GM21576 (cell line): ENCODE measurements at regions not wholly inside any gene's neighbourhood (a gene's known extent, or its start where the extent isn't known, plus 50 kb on each side); places are given as distances from the start of the nearest gene placed in this dataset.

ENCODE experiments used
- ATAC-seq: cut with Tn5 transposase; IDR thresholded peaks from one replicate; pipeline ENCODE4 v1.9.1; 2021; ENCODE audit warnings: mild to moderate bottlenecking, moderate library complexity; ENCODE audit not compliant: unreplicated experiment

GRCh38 chr4:156596706-156597329 lies 374.8 kb downstream of the PDGFC start:
- no peak for ATAC-seq

GRCh38 chr4:156596026-156596425 lies 375.6 kb downstream of the PDGFC start:
- no peak for ATAC-seq

- no peak for ATAC-seq
Observed at GRCh38 chr4:156595041-156595440, 376.6 kb downstream of the PDGFC start.

- no peak for ATAC-seq
Observed at GRCh38 chr4:156594624-156595023, 377.0 kb downstream of the PDGFC start.

- no peak for ATAC-seq
Observed at GRCh38 chr4:156593464-156593863, 378.1 kb downstream of the PDGFC start.

- ATAC-seq = no peak
Observed at GRCh38 chr4:156591679-156592078, 379.9 kb downstream of the PDGFC start.

GRCh38 chr4:156584100-156584499 lies 387.5 kb downstream of the PDGFC start:
- no peak for ATAC-seq

- ATAC-seq = no peak
Observed at GRCh38 chr4:156583265-156583664, 388.3 kb downstream of the PDGFC start.

- ATAC-seq = no peak
Observed at GRCh38 chr4:156581282-156582063, 390.1 kb downstream of the PDGFC start.

GRCh38 chr4:156578713-156579112 lies 392.9 kb downstream of the PDGFC start:
- no peak for ATAC-seq

- no peak for ATAC-seq
Observed at GRCh38 chr4:156578005-156578404, 393.6 kb downstream of the PDGFC start.

- ATAC-seq = no peak
Observed at GRCh38 chr4:156576946-156577345, 394.7 kb downstream of the PDGFC start.

- no peak for ATAC-seq
Observed at GRCh38 chr4:156575430-156576073, 396.0 kb downstream of the PDGFC start.

- ATAC-seq = no peak
Observed at GRCh38 chr4:156571146-156571545, 400.5 kb downstream of the PDGFC start.

- ATAC-seq = no peak
Observed at GRCh38 chr4:156569535-156569934, 402.1 kb downstream of the PDGFC start.

GRCh38 chr4:156568484-156568883 lies 403.1 kb downstream of the PDGFC start:
- no peak for ATAC-seq

GRCh38 chr4:156568041-156568440 lies 403.6 kb downstream of the PDGFC start:
- no peak for ATAC-seq

- ATAC-seq = no peak
Observed at GRCh38 chr4:156560701-156561100, 410.9 kb downstream of the PDGFC start.

- ATAC-seq = no peak
Observed at GRCh38 chr4:156559346-156559745, 412.3 kb downstream of the PDGFC start.

- ATAC-seq = no peak
Observed at GRCh38 chr4:156558373-156559025, 413.1 kb downstream of the PDGFC start.

- ATAC-seq = no peak
Observed at GRCh38 chr4:156557920-156558319, 413.7 kb downstream of the PDGFC start.

- ATAC-seq = no peak
Observed at GRCh38 chr4:156556336-156556735, 415.3 kb downstream of the PDGFC start.
